A204.1 (cell line): ENCODE measurements at regions not wholly inside any gene's neighbourhood (a gene's known extent, or its start where the extent isn't known, plus 50 kb on each side); places are given as distances from the start of the nearest gene placed in this dataset.

Experiments
- FAIRE-seq: peaks from 2 replicates; lab custom pipeline; 2012; peaks lifted over from hg19 to GRCh38; lab: Jason Lieb, UNC

DNA sequence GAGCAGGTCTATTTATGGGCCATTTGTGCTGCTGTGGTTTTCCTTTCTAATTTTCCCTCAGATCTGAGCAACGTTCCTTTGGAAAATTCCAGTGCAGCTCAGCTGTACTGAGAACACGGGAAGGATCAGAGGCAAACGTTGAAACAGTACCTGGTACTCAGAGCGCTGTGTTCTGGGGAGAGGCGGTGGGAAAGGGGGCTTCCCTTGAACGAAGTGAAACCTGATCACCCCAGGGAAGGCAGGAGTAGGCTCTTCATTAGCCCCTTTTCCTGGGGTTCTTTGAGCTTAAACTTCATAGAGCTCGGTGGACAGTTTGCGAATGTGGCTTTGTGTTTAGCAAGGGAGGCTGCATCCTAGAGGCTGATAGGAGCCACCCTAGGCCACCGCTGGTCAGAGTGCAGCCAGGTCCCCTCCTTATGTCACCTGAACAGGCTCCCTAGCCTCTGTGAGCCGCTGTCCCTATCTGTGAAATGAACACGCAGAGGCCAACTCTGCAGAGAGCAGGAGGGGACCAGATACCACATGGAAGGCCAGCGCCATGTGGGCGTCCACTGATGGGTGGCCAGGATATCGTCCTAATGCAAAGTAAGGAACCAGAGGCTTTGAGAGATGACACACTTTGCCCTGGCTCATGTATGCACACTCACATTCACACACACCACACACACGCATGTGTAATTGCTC is 1464.8 kb downstream of the BRD1 start:
- no peak for FAIRE-seq

DNA sequence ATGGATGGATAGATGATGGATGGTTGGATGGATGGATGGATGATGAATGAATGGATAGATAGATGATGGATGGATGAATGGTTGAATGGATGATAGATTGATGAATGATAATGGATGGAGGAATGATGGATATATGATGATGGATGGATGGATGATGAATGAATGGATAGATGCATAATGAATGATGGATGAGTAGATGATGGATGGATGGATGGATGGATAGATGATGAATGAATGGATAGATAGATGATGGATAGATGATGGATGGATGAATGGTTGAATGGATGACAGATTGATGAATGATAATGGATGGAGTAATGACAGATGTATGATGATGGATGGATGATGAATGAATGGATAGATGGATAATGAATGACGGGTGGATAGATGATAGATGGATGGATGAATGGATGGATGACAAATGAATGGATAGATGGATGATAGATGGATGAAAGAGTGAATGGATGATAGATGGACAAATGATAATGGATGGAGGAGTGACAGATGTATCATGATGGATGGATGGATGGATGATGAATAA is 1466.5 kb downstream of the BRD1 start:
- no peak for FAIRE-seq

DNA sequence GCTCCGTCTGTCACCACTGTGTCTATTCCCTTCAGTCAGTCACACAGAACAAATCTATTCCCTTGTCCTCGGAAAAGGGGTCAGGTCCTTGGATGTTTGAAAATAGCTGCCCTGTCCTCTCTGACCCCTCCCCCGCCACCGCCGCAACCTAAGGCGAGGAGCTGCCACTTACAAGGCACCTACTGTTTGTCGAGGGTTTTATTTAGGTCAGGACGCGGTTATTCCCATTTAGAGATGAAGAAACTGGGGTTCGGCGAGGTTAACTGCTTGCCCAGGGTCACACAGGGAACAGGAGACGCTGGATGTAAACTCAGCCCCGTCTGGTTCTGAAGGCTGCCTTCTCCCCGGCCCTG is 1468.1 kb downstream of the BRD1 start:
- no peak for FAIRE-seq

DNA sequence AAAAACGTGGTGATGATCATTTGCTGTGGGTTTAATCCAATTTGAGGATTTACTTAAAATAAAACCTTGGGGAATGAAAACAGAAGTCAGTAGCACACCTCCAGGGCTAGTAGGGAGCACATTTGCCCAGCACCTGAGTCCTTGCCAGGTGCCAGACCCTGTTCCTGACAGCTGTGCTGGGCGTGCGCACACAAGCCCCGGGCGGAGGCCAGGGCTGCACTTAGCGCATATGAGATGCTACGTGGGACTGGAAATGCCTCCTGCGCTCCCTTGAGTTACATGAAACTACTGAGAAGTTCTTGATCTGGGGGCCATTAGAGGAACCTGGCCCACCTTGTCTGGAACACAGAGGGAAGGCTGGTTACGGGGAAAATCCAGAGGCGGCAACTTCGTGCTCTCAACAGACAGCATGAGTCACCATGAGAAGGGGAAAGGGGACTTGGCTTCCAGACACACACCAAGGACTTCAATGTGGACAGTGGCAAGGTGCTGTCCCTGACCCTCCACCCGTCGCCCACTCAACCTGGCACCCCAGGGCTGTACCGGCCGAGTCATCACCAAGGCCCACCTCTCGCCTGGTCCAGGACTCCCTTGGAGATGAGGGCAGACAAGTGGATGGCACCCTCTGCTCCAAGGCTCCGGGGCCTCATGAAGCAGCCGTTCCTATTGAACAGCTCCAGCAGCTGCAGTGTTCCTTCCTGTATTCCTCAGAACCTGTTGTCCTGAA is 1468.6 kb downstream of the BRD1 start:
- no peak for FAIRE-seq

DNA sequence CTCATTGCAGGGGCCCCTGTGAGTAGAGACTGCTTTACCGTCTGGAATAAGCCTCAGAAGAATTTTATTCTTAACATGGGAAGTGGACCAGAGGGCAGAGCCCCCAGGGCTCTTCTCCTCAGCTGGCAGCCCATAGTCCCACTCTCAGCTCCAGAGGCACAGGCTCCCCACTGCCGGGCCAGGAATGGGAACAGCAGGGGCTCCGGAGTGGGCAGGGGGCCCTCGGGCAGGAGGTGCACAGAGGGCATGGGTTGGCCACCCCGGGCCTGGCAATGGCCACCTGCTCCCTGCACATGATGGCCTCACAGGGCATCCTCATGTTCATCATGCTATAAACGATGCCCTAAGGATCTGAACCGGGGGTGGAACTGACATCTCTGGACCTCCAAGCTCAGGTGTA is 1469.7 kb downstream of the BRD1 start:
- FAIRE-seq, result no peak

DNA sequence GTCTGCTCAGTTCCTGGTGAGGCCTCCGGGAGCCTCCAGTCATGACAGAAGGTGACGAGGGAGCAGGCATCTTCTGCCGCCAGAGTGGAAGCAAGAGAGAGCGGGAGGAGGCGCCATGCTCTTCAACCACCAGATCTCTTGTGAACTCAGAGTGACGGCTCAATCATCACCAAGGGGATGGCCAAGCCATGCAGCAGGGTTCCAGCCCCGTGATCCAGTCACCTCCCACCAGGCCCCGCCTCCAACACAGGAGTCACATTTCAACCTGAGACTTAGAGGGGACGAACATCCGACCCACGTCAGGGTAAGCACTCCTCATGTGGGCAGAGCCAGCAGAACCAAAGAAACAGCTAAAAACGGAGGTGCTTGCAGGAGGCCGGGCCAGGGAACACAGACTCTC is 1470.5 kb downstream of the BRD1 start:
- FAIRE-seq, result no peak

DNA sequence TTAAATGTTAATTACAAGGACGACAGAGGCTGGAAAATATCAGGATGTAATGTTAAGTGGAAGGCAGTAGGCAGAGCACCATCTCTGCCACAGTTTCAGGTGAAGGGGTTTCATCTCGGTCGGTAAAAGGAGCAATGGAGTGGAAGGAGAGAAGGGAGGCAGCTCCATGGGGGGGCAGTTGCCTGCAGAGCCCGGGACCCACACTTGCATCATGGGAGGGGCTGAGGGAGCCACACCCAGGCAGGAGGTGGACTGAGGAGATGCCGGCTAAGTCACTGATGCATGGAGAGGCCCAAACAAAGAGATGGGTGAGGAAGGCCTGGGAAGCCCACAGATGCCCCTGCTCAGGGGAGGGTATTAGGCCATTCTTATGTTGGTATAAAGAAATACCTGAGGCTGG is 1470.9 kb downstream of the BRD1 start:
- no peak for FAIRE-seq

DNA sequence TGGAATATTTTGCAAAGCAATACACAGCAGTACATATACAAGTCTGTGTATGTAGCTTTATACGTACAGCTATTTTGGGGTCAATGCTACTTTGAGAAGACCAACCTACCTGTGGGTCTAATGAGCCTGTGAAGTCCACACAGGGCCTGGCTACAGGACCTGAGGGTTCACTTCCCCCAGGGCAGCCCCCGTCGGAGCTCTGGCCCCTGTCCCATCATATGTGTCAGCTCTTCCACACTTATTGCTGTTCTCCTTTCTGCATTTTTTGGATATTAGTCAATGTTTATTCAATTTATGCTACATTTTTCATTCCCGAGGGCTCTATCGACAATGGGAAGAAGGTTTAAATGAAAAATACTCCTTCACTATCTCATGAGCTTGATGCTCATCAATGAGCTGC is 1473.6 kb downstream of the BRD1 start:
- FAIRE-seq, result no peak

DNA sequence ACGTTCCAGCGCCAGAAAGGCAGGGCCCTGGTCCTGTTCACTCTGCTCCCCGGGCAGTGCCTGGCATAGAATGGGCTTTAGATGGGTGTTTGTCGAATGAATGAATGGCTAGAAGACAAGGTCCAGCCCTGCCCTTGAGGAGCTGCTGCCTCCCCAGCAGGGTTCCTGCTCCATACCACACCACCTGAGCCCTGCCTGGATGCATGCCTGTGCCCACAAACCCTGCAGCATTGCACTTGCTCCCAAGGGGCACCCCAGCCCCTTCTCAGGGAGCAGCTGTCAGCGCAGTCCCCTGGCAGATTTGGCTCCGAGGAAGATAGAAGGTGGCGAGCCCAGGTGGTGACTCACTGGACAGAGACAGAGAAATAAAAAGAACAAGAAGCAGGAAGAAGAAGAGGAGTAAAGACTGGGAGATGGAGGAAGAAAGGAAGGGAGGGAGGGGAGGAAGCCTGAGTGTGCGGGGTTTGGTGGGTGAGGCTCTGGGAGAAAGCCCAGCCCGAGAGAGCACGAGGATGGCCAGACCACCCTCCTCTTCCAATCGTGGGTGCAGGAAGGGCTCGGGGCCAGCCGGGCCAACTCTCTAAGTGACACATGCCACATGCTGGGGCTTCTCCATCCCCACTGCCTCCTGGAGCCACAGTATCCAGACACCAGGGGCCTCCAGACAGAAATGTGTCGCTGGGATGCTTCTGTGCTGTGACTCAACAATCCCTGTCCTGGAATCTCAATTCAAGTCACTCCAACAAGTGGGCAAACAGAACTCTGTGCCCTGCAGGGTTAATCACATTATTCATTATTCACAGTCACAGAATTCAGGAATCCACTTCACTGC is 1474.3 kb downstream of the BRD1 start:
- no peak for FAIRE-seq

DNA sequence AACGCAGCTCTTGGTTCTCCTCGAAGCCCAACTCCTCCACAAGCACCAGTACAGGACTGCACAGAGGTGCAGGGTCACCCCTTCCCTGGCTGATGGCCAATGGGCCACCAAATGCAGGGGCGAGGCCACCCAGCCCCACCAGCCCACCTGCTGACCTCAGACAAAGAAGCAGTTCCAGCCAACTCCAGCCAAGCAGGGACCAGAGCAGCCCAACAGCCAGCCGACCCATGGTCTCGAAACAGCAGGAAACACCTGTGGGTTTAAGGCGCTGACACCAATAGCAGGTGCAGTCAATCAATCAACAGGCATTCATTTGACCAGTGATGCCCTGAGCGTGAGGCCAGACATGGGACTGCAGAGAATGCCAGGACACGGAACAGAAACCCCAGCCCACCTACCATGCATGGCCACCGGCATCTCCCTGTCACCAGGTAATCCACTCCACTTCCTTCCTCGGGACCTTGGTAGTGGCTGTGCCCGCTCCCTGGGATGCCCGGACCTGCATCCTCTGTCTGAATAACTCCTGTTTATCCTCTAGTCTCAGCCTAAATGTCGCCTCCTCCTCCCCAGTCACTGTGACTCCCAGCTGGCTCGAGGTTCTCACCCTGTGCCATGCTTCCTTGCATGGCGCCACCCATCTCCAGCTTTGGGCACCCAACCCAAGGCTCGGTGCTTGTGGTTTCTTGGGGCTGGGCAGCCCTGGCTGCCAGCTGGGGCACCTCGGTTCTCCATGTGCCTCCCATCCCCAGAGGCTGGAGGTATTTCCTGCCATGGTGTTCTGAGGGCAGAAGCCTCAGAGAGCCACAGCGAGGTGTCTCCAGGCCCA is 1475.4 kb downstream of the BRD1 start:
- no peak for FAIRE-seq

DNA sequence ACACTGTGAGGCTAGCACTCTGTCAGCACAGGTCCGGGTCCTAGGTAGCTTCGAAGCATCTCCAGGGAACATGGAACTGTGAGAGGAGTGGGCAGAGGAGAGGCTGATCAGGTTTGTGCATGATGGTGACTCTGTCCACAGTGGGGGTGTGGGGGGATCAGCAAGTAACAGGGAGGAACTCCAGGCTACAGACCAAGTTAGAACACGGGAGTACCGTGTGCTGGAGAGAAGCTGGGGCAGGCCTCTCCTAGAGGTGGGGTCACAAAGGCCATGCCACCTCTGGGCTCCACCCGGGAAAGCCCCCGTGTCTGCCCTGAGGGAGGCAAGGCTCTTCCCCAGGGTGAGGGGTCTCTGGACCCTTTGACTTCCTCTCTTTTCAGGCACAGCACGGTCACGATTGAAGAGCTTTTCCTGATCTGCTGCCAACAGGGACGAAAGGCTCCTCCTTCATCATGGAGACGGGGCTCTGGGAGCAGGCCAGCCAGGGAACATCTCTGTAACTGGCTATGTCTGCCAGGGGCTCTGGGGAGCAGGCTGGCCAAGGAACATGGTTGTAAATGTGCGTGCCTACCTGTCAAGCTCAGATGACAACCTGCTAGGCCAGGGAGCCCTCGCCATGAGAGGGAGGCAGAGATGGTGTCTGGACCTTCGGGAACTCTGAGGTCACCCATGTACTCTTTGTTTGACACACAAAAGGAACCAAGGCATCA is 1476.1 kb downstream of the BRD1 start:
- FAIRE-seq, result no peak

DNA sequence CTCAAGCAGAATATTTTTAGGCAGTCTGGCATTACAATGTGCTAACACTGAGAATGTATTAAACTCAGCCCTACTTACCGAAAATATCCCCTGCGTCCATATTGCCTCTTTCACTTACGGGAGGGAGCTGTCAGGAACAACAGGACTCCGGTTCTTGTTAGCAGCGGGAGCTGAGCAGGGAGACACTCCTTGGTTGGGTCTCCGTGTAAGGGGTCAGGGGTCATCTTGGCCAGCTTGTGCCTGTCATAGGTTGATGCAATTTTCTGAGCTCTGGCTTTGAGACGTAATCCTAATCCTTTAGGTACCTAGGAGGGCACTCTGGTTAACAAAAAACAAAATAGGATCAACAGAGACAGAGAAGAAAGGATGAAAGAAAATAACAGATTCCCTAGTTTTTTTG is 1477.2 kb downstream of the BRD1 start:
- FAIRE-seq, result no peak

DNA sequence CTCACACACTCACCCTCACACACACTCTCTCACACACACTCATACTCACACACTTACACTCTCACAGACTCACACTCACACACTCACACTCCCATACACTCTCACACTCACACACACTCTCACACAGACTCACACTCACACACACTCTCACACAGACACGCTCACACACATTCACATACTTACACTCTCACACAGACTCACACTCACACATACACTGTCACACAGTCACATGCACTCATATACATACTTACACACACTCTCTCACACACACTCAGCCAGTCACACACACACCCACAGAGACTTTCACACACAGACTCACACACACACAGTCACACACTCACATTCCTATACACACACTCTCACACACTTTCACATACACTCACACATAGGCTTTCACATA is 1478.8 kb downstream of the BRD1 start:
- no peak for FAIRE-seq

DNA sequence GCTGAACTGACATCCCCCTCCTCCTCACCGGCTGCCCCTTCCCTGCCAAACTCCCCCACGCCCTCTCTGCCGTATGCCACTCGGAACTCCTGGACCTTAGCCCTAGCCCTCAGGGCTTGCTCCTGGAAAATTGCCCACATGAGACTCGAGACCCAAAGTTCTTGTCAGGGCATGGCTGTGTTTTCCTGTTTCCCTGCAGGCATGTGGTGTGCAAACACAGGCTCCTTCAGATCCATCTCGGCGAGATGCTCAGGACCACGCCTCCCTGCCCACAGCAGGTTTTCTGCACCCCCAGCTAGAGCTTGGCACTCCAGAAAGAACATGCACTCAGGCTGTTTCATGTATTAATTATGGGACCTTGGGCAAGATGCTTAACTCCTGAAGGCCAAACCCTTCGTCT is 1480.4 kb downstream of the BRD1 start:
- no peak for FAIRE-seq

DNA sequence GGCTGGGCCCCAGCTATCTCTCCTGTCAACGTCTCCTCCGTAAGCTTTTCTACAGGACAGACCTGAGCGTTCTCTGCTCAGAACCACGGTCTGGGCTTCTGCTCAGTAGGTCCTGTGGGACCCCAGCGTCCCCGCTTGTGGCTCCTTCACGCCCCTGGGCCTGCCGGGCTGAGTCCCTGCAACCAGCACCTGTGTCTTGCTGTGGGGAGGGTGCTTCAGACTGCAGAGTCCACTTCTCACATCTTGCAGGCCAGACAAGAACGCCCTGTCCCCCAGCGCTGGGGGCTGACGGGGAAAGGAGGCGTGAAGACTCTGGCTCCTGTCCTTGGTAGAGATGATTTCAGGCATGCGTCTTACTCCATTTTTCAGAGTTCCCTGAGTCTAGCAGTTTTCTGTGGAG is 1480.8 kb downstream of the BRD1 start:
- FAIRE-seq, result no peak

DNA sequence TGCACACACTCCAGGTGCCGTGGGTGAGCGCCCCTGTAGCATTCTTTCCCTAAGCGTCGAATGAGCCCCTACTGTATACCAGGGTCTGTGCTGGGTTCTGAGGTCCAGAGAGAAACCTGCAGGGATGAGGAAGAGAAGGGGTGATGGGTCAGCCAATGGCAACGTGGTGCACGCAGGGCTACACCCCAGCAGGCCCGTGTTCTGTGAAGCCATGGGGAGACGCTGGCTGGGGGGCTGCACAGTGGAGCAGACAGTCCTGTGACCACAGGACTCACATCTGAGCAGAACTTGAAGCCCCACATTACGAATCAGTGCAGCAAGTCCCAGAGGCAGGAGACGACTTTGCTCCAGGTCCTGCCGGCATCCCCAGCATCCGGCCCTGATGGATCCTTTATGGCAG is 1481.4 kb downstream of the BRD1 start:
- no peak for FAIRE-seq

DNA sequence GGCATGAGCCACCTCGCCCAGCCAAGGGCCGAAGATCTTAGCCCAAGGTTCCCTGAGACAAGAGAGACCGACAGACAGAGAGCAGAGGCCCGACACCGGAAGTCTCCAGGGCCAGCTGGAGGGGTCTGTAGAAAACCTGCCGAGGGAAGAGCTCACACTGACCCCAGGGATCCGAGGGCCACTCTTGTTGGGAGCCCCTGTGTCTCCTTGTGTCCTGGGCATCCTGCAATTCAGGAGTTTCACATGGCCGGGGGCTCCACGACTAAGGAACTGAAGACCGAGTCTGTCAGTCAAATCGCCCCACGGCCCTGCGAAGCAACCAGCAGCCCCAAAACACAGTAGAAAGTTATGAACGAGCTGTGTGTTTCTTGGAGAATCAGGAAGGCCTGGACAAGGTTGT is 1482.0 kb downstream of the BRD1 start:
- FAIRE-seq, result no peak

DNA sequence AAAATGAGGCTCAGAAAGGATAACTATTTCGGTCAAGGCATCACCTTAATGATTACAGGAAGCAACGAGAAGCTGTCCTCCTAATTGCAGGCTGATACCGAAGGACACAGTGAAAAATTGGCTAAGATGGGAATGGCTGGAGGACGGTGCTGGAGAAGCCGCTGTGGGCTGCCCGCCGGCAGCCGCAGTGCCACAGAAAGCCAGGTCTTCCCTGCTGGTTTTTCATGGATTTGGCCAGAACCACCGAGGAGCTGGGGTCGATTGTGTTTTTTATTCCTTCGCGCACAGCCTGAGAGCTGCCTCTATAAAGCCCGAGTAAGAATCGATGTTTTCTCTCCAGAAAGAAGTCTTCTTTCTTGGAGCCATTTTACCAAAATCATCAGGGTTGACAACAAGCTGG is 1484.2 kb downstream of the BRD1 start:
- FAIRE-seq, result no peak

DNA sequence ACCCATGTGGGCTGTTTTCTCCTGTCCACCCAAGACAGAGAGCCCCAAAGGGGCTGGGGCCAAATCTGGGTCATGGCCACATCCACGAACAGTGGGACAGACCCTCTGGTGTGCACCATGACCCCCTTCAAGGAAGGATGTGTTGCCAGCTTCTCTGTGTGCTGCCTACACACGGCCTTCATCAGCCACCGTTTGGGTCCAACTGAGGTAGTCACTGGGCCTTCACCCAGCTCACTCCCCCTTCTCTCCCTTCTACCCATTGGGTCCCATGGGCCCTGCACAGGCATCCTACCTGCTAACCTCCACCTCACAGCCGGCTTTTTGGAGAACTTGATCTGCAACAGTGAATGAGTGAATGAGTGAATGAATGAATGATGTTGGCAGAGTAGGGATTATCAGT is 1484.9 kb downstream of the BRD1 start:
- no peak for FAIRE-seq

DNA sequence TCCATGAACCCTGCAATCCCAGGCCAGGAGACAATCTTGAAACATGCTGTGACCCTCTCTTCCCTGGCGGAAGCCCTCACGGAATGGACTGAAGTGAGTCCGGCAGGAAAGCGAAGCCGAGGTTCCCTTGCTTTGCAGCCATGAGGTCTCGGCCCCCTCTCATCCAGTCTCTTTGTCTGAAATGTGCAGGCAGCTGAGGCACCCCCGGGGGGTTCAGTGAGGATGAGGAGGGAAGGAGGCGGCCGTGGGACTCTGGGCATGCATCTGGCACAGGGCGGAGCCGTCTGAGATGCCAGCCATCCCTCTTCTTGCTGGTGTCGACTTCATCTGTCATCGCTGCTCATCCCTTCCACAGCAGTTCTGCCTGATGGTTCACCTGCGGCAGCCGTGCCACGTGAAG is 1485.7 kb downstream of the BRD1 start:
- no peak for FAIRE-seq
